ENCODE measurements at regions not wholly inside any gene's neighbourhood (a gene's known extent, or its start where the extent isn't known, plus 50 kb on each side); places are given as distances from the start of the nearest gene placed in this dataset.

DNA sequence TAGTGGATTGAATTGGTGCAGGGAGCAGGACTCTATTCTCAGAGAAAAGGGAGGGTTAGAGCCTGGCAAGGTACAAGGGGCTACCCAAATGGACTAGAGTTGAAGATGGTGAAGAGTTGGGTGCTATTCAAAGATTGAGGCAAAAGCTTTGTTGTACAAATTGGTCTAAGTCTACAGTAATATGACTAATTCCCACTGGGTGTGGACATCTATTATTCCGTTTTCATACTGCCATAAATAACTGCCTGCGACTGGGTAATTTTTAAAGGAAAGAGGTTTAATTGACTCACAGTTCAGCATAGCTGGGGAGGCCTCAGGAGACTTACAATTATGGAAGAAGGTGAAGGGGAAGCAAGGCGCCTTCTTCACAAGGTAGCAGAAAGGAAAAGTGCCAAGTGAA, 266.3 kb downstream of the TPBG start:
- Mint-ChIP-seq H3K27ac (ENCODE audit: unreplicated experiment) (no peak overlapping the region), H3K4me3 (ENCODE audit: unreplicated experiment) (no peak overlapping the region), H3K4me1 (ENCODE audit: low read depth, unreplicated experiment) (no peaks in the 10 kb centered on the region), H3K36me3 (ENCODE audit: unreplicated experiment) (no peaks in the 10 kb centered on the region), H3K9me3 (ENCODE audit: unreplicated experiment) (peaks cover 5% of the 10 kb centered on the region), H3K27me3 (ENCODE audit: unreplicated experiment) (peaks cover 2% of the 10 kb centered on the region)
- DNase-seq = no peak
- TF ChIP-seq, protein P1, sequence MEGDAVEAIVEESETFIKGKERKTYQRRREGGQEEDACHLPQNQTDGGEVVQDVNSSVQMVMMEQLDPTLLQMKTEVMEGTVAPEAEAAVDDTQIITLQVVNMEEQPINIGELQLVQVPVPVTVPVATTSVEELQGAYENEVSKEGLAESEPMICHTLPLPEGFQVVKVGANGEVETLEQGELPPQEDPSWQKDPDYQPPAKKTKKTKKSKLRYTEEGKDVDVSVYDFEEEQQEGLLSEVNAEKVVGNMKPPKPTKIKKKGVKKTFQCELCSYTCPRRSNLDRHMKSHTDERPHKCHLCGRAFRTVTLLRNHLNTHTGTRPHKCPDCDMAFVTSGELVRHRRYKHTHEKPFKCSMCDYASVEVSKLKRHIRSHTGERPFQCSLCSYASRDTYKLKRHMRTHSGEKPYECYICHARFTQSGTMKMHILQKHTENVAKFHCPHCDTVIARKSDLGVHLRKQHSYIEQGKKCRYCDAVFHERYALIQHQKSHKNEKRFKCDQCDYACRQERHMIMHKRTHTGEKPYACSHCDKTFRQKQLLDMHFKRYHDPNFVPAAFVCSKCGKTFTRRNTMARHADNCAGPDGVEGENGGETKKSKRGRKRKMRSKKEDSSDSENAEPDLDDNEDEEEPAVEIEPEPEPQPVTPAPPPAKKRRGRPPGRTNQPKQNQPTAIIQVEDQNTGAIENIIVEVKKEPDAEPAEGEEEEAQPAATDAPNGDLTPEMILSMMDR (IDR thresholded peaks at IDR 0.05; ENCODE audit: partially characterized antibody, unreplicated experiment) = no peak

DNA sequence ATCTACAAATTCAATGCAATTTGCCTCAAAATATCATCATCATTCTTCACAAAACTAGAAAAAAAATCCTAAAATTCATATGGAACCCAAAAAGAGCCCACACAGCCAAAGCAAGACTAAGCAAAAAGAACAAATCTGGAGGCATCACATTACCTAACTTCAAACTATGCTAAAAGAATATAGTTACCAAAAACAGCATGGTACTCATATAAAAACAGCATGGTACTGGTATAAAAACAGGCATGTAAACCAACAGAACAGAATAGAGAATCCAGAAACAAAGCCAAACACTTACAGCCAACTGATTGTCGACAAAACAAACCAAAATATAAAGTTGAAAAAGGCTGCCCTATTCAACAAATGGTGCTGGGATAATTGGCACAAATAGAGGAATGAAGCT, 278.1 kb downstream of the TPBG start:
- Mint-ChIP-seq H3K27ac (ENCODE audit: unreplicated experiment) (no peak overlapping the region), H3K36me3 (ENCODE audit: unreplicated experiment) (no peaks in the 10 kb centered on the region), H3K4me3 (ENCODE audit: unreplicated experiment) (no peak overlapping the region), H3K9me3 (ENCODE audit: unreplicated experiment) (no peaks in the 10 kb centered on the region), H3K27me3 (ENCODE audit: unreplicated experiment) (peaks cover 3% of the 10 kb centered on the region), H3K4me1 (ENCODE audit: low read depth, unreplicated experiment) (no peaks in the 10 kb centered on the region)
- TF ChIP-seq, protein P1 (IDR thresholded peaks at IDR 0.05; ENCODE audit: partially characterized antibody, unreplicated experiment) = no peak
- no peak for DNase-seq

DNA sequence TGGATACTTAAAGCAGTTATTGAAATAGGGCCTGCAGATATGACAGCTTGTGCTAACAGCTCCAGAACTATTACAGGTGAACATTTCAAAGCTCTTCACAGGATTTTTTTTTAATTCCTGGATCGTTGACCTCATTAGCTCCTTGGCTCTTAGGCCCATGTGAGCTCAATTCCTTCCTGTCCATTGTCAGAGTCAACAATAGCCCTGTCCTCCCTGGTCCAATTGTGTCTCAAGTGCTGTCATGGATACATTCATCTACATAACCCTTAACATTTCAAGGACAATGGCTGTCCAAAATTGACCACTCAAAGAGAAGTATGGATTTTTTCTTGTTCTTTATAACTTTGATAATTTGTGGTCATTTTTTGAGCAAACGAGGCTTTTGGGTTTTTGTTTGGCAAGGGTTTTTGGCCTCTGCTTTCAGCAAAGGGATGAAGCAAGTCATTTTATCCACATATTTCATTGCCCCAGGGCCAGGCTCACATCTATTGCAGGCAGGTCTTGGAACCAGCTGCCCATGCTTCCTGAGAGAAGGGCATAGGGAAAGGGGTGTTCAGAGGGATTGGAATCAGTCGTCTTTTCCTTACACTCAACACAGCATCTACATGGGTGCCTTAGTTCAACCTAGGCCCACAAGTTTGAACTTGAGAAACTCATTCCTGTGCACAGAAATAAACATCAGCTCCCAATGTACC, 282.1 kb downstream of the TPBG start:
- no peaks in the 10 kb centered on the region for H3K4me1 Mint-ChIP-seq (ENCODE audit: low read depth, unreplicated experiment)
- H3K27me3 Mint-ChIP-seq (ENCODE audit: unreplicated experiment) = peaks cover 7% of the 10 kb centered on the region
- H3K27ac Mint-ChIP-seq (ENCODE audit: unreplicated experiment) = no peak overlapping the region
- no peak for DNase-seq
- no peaks in the 10 kb centered on the region for H3K36me3 Mint-ChIP-seq (ENCODE audit: unreplicated experiment)
- no peak overlapping the region for H3K4me3 Mint-ChIP-seq (ENCODE audit: unreplicated experiment)
- no peaks in the 10 kb centered on the region for H3K9me3 Mint-ChIP-seq (ENCODE audit: unreplicated experiment)
- TF ChIP-seq, protein P1 (IDR thresholded peaks at IDR 0.05; ENCODE audit: partially characterized antibody, unreplicated experiment) = no peak

DNA sequence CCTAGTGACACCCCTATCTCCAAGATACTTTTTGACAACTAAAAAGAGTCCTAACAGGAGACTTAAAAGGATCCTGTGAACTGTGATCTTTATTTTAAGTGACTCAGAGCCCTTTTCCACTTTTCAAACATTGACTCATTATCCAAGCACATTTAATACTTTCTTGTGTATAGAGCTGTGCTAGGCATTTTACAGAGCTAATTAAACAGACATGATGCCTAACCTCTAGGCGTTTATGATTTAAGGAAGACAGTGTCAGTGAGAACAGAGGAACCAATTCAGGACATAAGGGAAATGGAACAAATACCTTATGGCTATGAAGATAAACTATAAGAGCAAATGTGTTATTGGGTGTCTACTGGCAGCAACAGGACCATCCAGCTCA, 282.6 kb downstream of the TPBG start:
- Mint-ChIP-seq H3K27me3 (ENCODE audit: unreplicated experiment) (peaks cover 7% of the 10 kb centered on the region), H3K27ac (ENCODE audit: unreplicated experiment) (no peak overlapping the region), H3K4me1 (ENCODE audit: low read depth, unreplicated experiment) (no peaks in the 10 kb centered on the region), H3K9me3 (ENCODE audit: unreplicated experiment) (no peaks in the 10 kb centered on the region), H3K36me3 (ENCODE audit: unreplicated experiment) (no peaks in the 10 kb centered on the region), H3K4me3 (ENCODE audit: unreplicated experiment) (no peak overlapping the region)
- TF ChIP-seq, protein P1 (IDR thresholded peaks at IDR 0.05; ENCODE audit: partially characterized antibody, unreplicated experiment) = no peak
- no peak for DNase-seq

DNA sequence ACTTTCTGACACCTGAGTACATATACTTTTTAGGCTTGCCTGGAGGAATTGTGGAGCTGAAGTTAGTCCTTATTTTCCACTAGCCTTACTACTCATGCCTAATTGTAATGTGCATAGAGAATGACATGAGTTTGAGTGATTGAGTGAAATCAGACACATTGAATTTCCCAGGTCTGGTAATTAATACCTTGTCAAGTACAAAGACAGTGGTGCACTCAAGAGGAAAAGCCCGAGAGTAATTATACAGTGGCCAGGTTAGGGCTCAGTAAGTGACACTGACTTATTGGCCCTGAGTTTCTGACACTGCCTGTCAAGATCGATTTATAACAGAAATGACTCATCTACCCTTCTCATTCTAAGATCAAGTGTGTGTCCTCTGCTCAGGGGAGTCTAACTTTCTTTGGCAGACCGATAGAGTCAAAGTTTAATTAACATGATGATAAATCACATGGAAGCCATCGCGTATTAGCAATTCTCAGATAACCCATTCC, 288.3 kb downstream of the TPBG start:
- TF ChIP-seq, protein P1 (IDR thresholded peaks at IDR 0.05; ENCODE audit: partially characterized antibody, unreplicated experiment) = no peak
- DNase-seq = no peak
- H3K9me3 Mint-ChIP-seq (ENCODE audit: unreplicated experiment) = no peaks in the 10 kb centered on the region
- H3K27ac Mint-ChIP-seq (ENCODE audit: unreplicated experiment) = no peak overlapping the region
- H3K27me3 Mint-ChIP-seq (ENCODE audit: unreplicated experiment) = peaks cover 4% of the 10 kb centered on the region
- H3K36me3 Mint-ChIP-seq (ENCODE audit: unreplicated experiment) = no peaks in the 10 kb centered on the region
- no peaks in the 10 kb centered on the region for H3K4me1 Mint-ChIP-seq (ENCODE audit: low read depth, unreplicated experiment)
- H3K4me3 Mint-ChIP-seq (ENCODE audit: unreplicated experiment) = no peak overlapping the region
